NCI-H2107 treated with DMSO at 0.1 percent for 48 hours (cell line): ENCODE measurements at regions not wholly inside any gene's neighbourhood (a gene's known extent, or its start where the extent isn't known, plus 50 kb on each side); places are given as distances from the start of the nearest gene placed in this dataset.
"Not testable (repeated sequence)": the region's sequence is repeated elsewhere in the genome, so short reads cannot be mapped to it uniquely, and the experiment has no call there.

Experiments
- DNase-seq: peaks from one replicate; lab custom pipeline; 2025; ENCODE audit not compliant: unreplicated experiment; lab: John Stamatoyannopoulos, UW

- no peak for DNase-seq
Measured at GRCh38 chr17:6893382-6894205, 62.1 kb upstream of the TEKT1 start.

GRCh38 chr17:6894206-6894528 is 62.6 kb upstream of the TEKT1 start:
- no peak for DNase-seq

GRCh38 chr17:6901086-6901485 is 69.6 kb upstream of the TEKT1 start:
- DNase-seq = no peak

- DNase-seq = no peak
Measured at GRCh38 chr17:6903326-6903900, 71.9 kb upstream of the TEKT1 start.

GRCh38 chr17:6908807-6909206 is 77.3 kb upstream of the TEKT1 start:
- DNase-seq = no peak

- no peak for DNase-seq
Measured at GRCh38 chr17:6910987-6911603, 79.6 kb upstream of the TEKT1 start.

GRCh38 chr17:6912110-6913051 is 80.9 kb upstream of the TEKT1 start:
- DNase-seq = no peak

- DNase-seq = peak; percentile 11
Measured at GRCh38 chr17:6913608-6914443, 82.0 kb upstream of the ALOX12 start.

- no peak for DNase-seq
Measured at GRCh38 chr17:6914711-6915110, 81.1 kb upstream of the ALOX12 start.

- no peak for DNase-seq
Measured at GRCh38 chr17:6915620-6916019, 80.2 kb upstream of the ALOX12 start.

GRCh38 chr17:6919158-6919557 is 76.7 kb upstream of the ALOX12 start:
- DNase-seq = no peak

GRCh38 chr17:6923385-6923784 is 72.5 kb upstream of the ALOX12 start:
- DNase-seq = no peak

GRCh38 chr17:6924208-6924607 is 71.6 kb upstream of the ALOX12 start:
- DNase-seq = no peak

GRCh38 chr17:6926667-6927066 is 69.2 kb upstream of the ALOX12 start:
- no peak for DNase-seq

GRCh38 chr17:6927290-6928126 is 68.3 kb upstream of the ALOX12 start:
- no peak for DNase-seq

- no peak for DNase-seq
Measured at GRCh38 chr17:6928193-6928592, 67.7 kb upstream of the ALOX12 start.

GRCh38 chr17:6930749-6931148 is 65.1 kb upstream of the ALOX12 start:
- no peak for DNase-seq

GRCh38 chr17:6934544-6934943 is 61.3 kb upstream of the ALOX12 start:
- DNase-seq = not testable (repeated sequence)

GRCh38 chr17:6936370-6937028 is 59.4 kb upstream of the ALOX12 start:
- no peak for DNase-seq
